ENCODE measurements at regions not wholly inside any gene's neighbourhood (a gene's known extent, or its start where the extent isn't known, plus 50 kb on each side); places are given as distances from the start of the nearest gene placed in this dataset.

- TF ChIP-seq EZH2 (IDR thresholded peaks at IDR 0.05; ENCODE audit: insufficient read depth, poor library complexity, severe bottlenecking) (no peak), EZH2phosphoT487 (IDR thresholded peaks at IDR 0.05; ENCODE audit: insufficient read depth, low read depth) (no peak)
Measured at GRCh38 chr4:54588404-54588803, 69.4 kb upstream of the KIT start.
